ENCODE measurements at regions not wholly inside any gene's neighbourhood (a gene's known extent, or its start where the extent isn't known, plus 50 kb on each side); places are given as distances from the start of the nearest gene placed in this dataset.

DNA sequence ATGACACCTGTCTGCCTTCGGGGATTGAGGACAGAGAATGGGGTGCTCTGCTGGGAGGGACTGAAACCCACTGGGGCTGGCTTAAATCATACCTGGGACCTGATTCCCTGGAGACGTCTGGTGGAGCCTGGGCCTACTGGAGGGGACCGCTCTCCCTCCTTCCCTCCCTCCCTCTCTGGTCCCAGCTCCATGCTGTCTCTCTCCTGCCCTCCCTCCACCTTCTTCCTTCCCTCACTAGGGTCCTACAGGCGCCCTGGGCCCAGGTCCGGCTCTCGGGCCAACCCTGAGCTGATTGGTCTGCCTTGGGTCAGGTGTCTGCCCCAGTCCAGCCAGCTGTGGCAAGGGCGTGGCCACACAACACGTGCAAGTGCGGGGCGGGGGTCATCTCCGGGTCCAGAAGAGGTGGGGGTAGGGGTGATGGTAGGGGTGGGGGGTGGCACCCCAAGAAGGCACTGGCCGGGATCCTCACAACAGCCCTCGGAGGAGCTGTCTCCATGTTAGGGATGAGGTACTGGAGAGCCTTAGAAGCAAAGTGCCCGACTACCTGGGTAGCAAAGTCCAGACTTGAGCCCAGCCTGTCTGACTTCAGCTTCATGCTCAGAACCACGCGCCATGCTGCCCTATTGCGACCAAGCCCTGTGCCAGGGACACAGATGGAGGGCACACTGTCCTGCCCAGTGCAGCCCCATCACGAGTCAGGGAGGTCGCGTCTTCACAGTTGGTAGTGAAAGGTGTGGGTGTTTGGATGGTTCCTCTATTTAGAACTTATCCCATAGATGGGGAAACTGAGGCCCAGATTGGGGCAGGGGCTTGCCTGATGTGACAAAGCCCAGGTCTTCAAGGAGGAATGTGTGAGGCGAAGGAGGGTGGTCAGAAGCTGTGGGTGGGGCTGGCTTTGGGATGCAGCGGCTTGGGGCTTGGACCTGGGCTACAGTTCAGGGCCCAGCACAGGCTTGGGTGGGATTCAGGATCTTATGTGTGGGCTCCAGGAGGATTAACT, 574.1 kb downstream of the PTPRU start:
- DNase-seq, result no peak
- Histone ChIP-seq H3K27ac (no peak overlapping the region), H3K4me3 (ENCODE audit: low read depth, low read length) (no peak overlapping the region), H3K36me3 (replicated peaks) (no peaks in the 10 kb centered on the region), H3K27me3 (replicated peaks) (no peaks in the 10 kb centered on the region)
- TF ChIP-seq, protein P1, sequence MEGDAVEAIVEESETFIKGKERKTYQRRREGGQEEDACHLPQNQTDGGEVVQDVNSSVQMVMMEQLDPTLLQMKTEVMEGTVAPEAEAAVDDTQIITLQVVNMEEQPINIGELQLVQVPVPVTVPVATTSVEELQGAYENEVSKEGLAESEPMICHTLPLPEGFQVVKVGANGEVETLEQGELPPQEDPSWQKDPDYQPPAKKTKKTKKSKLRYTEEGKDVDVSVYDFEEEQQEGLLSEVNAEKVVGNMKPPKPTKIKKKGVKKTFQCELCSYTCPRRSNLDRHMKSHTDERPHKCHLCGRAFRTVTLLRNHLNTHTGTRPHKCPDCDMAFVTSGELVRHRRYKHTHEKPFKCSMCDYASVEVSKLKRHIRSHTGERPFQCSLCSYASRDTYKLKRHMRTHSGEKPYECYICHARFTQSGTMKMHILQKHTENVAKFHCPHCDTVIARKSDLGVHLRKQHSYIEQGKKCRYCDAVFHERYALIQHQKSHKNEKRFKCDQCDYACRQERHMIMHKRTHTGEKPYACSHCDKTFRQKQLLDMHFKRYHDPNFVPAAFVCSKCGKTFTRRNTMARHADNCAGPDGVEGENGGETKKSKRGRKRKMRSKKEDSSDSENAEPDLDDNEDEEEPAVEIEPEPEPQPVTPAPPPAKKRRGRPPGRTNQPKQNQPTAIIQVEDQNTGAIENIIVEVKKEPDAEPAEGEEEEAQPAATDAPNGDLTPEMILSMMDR (IDR thresholded peaks at IDR 0.05; ENCODE audit: low read depth, low read length, missing control alignments), result no peak
- in situ Hi-C loops (cut with HindIII; ENCODE audit: low pct_ligation_motif_present, low sequenced_read_pairs), result no loop called here

DNA sequence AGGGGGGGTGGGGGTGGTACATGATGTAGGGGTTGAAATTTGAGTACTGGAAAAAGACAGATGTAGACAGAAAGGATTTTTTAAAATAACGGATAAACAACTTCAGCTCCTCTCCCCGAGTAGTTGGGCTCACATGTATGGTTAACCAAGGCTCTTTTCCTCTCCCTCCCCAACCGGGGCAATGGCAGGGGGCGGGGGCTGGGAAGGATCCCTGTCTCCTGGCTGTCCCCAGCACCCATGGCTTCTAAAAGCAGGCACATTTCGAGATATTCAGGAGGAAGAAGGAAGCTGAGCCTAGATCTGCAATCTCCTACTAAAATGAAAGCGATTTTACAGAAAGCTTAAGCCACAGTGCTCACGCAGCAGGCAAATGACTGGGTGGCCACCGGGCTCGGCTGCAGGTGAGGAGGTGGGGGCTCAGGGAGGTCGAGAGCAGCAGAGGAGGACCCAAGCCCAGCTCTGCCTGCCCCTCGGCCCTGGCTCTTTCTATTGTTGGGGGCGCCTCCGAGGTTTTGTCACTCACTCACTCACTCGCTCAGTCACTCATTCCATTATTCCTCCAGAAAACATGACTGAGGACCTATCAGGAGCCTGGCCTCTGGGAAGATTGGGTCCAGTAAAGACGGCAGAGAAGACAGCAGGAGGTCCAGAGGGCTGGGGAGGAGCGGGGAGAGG, 573.3 kb downstream of the PTPRU start:
- DNase-seq, result no peak
- in situ Hi-C loops (cut with HindIII; ENCODE audit: low pct_ligation_motif_present, low sequenced_read_pairs), result no loop called here
- TF ChIP-seq, protein P1 (IDR thresholded peaks at IDR 0.05; ENCODE audit: low read depth, low read length, missing control alignments), result no peak
- Histone ChIP-seq H3K36me3 (replicated peaks) (no peaks in the 10 kb centered on the region), H3K27me3 (replicated peaks) (no peaks in the 10 kb centered on the region), H3K4me3 (ENCODE audit: low read depth, low read length) (no peak overlapping the region), H3K27ac (no peak overlapping the region)

DNA sequence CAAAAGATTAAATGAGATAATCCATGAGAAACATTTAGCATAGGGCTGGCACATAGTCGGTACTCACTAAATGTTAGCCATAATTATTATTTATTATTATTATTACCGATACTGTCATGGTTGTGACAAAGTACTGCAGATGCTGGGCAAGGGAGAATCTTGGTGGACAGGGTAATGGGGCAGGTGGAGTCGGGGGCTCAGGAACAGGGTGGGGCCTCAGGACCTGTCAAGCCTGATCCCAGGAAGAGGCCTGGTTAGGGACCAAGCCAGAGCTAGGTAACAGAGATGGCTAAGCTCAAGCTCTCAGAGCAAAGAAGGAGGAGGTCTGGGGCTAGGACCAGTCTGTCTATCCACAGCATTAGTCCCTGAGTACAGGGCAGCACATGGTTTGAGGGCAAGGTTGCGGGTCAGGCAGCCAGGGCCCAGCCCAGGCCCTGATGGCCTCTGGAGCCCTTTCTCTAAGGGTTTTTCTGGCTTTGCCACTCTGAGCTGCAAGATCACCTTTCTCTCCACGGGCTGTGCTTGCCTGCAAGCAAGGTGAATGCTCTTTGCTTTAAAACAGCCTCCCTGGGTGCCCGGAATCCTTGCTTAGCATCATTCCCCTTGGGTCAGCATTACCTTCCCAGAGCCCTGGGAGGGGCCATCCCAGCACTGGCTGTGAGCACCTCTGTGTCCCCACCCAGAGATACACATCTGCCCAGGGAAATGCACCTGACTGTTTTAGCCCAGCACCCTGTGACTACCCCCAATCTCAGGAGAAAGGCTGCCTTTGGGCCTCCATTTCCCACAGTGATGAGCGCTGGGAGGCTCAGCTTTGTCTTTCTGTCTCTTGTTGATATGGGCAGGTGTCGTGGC, 572.0 kb downstream of the PTPRU start:
- no peak overlapping the region for H3K4me3 ChIP-seq (ENCODE audit: low read depth, low read length)
- TF ChIP-seq, protein P1 (IDR thresholded peaks at IDR 0.05; ENCODE audit: low read depth, low read length, missing control alignments), result no peak
- no peak for DNase-seq
- H3K36me3 ChIP-seq (replicated peaks), result no peaks in the 10 kb centered on the region
- no peak overlapping the region for H3K27ac ChIP-seq
- in situ Hi-C loops (cut with HindIII; ENCODE audit: low pct_ligation_motif_present, low sequenced_read_pairs), result no loop called here
- H3K27me3 ChIP-seq (replicated peaks), result no peaks in the 10 kb centered on the region

DNA sequence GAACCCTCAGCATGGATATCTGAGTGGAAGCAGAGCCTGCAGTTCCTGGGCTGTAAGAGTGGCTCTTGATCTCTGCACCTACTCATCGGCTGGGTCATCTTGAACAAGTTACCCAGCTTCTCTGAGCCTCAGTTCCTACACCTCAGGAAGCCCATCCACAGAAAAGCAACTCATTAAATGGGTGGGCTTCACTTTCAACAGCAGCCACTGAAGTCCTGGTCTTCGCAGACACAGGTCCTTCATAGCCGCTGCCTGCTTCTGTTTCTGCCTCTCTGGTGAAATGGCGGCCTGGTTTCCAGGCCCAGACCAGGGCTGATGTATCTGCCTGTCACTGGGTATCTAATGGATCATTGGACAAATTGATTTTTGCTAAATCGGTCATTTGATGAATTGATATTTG, 571.4 kb downstream of the PTPRU start:
- no peaks in the 10 kb centered on the region for H3K36me3 ChIP-seq (replicated peaks)
- in situ Hi-C loops (cut with HindIII; ENCODE audit: low pct_ligation_motif_present, low sequenced_read_pairs), result no loop called here
- TF ChIP-seq, protein P1 (IDR thresholded peaks at IDR 0.05; ENCODE audit: low read depth, low read length, missing control alignments), result no peak

DNA sequence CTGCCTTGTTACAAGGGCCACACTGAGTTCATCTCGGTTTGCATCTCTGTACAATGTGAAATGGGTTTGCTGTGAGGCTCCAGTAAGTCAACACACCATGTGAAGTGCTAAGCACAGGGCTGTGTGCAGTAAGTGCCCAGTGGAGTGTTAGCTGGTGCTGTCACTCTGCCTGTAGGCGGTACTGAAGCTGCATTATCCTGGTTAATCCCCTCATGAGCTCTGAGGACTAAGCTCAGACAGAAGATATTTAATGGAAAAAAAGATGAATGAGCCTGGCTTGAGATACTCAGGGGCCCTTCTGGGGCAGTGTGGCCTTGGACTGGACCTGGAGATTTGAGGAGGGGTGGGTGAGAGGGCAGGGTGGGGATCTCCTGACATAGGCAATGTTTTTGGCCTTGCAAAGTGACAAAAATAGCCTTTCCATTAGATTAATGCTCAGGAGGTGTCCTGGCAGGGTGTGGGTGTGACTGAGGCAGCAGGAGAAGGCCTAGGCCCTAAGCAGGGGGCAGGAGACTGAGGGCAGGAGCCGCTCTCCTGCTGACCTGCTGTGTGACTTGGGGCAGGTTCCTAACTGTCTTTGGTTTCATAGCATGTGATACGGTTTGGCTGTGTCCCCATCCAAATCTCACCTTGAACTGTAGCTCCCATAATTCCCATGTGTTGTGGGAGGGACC, 570.5 kb downstream of the PTPRU start:
- in situ Hi-C loops (cut with HindIII; ENCODE audit: low pct_ligation_motif_present, low sequenced_read_pairs), result no loop called here
- DNase-seq, result no peak
- no peak overlapping the region for H3K27ac ChIP-seq
- no peaks in the 10 kb centered on the region for H3K36me3 ChIP-seq (replicated peaks)
- no peak overlapping the region for H3K4me3 ChIP-seq (ENCODE audit: low read depth, low read length)
- TF ChIP-seq, protein P1 (IDR thresholded peaks at IDR 0.05; ENCODE audit: low read depth, low read length, missing control alignments), result no peak
- no peaks in the 10 kb centered on the region for H3K27me3 ChIP-seq (replicated peaks)

More for the DNA sequence above, 571.4 kb downstream of the PTPRU start:
- DNase-seq, result no peak
- no peaks in the 10 kb centered on the region for H3K27me3 ChIP-seq (replicated peaks)
- no peak overlapping the region for H3K27ac ChIP-seq
- H3K4me3 ChIP-seq (ENCODE audit: low read depth, low read length), result no peak overlapping the region
